Neural progenitor cell (in vitro differentiated cells): ENCODE measurements at regions not wholly inside any gene's neighbourhood (a gene's known extent, or its start where the extent isn't known, plus 50 kb on each side); places are given as distances from the start of the nearest gene placed in this dataset.

Experiments
- EZH2 ChIP-seq: fragments of 200-600 bp; sonication (generic); IDR thresholded peaks from 2 replicates; pipeline ENCODE4 v1.6.1; 2017; ENCODE audit warnings: antibody characterized with exemption, mild to moderate bottlenecking, moderate library complexity
- TF ChIP-seq, protein P1 (sequence below): fragments of 200-600 bp; sonication (generic); IDR thresholded peaks from 2 replicates; pipeline ENCODE4 v1.5.1; 2017; ENCODE audit warnings: antibody characterized with exemption, mild to moderate bottlenecking

DNA sequence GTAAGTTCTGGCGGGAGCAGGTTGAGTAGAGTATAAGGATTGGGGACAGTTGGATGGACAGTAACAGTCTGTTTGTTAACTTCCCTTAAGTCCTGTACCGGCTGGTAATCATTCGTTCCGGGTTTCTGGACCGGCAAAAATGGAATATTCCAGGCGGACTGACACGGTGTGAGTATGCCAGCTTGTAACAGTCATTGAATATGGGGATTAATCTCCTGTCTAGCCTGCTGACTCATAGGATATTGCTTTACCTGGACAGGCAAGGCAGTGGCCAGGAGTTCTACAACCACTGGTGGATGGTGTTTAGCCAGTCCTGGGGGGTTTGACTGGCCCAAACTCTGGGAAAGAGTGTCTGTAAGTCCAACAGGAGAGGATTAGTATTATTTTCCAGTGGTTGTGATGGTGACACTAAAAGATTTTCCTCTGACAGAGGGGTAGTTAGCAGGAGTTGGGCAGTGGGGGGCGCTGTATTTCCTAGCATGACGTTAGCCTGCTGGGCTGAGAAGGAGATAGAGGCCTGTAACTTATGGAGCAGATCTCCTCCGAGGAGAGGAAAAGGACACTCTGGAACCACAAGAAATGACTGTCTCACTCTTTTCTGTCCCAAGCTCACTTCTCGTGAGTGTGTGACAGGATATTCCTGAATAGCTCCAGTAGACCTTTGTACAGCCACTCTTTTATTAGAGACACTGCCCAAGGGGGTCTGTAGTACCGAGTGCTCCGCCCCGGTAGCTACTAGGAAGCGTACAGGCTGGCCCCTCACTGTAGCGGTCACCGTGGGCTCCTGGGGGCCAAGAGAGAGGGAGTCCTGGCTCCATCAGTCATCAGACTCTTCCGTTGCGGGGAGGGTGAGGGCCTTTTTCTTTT is 152.2 kb downstream of the TRIM27 start:
- TF ChIP-seq, protein P1, sequence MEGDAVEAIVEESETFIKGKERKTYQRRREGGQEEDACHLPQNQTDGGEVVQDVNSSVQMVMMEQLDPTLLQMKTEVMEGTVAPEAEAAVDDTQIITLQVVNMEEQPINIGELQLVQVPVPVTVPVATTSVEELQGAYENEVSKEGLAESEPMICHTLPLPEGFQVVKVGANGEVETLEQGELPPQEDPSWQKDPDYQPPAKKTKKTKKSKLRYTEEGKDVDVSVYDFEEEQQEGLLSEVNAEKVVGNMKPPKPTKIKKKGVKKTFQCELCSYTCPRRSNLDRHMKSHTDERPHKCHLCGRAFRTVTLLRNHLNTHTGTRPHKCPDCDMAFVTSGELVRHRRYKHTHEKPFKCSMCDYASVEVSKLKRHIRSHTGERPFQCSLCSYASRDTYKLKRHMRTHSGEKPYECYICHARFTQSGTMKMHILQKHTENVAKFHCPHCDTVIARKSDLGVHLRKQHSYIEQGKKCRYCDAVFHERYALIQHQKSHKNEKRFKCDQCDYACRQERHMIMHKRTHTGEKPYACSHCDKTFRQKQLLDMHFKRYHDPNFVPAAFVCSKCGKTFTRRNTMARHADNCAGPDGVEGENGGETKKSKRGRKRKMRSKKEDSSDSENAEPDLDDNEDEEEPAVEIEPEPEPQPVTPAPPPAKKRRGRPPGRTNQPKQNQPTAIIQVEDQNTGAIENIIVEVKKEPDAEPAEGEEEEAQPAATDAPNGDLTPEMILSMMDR = peak; percentile 68
- no peak for TF ChIP-seq EZH2
